Upper lobe of left lung (tissue), 6 donors: ENCODE measurements at regions not wholly inside any gene's neighbourhood (a gene's known extent, or its start where the extent isn't known, plus 50 kb on each side); places are given as distances from the start of the nearest gene placed in this dataset.

Experiments
- ATAC-seq, 2 donors: fragments of 200-7000 bp; cut with Tn5 transposase; one replicate each; pipeline ENCODE4 v1.9.1; 2022; ENCODE audit warnings: mild to moderate bottlenecking in 2 of 2, moderate library complexity in 2 of 2; ENCODE audit not compliant: low FRiP score in 2 of 2
- DNase-seq, 2 donors: peaks; one replicate each; pipeline ENCODE4 v3.0.0-alpha.2; 2019 to 2020
- H3K27ac ChIP-seq, 4 donors: fragments of 200-600 bp; sonication (generic); one replicate each; pipeline ENCODE4 v1.5.1; 2016 to 2019
- H3K27me3 ChIP-seq, 4 donors: fragments of 200-600 bp; sonication (generic); one replicate each; pipeline ENCODE4 v1.5.1; 2017 to 2019
- H3K36me3 ChIP-seq, 4 donors: fragments of 200-600 bp; sonication (generic); one replicate each; pipeline ENCODE4 v1.5.1; 2016 to 2019
- H3K4me1 ChIP-seq, 4 donors: fragments of 200-600 bp; sonication (generic); one replicate each; pipeline ENCODE4 v1.5.1; 2018 to 2019
- H3K4me3 ChIP-seq, 4 donors: fragments of 200-600 bp; sonication (generic); one replicate each; pipeline ENCODE4 v1.5.1; 2017 to 2019; ENCODE audit warnings: mild to moderate bottlenecking in 2 of 4, moderate library complexity in 1 of 4
- H3K9me3 ChIP-seq, 4 donors: fragments of 200-600 bp; sonication (generic); one replicate each; pipeline ENCODE4 v1.5.1; 2018 to 2019
- EP300 ChIP-seq, 4 donors: sonication (generic); formaldehyde crosslinking; IDR thresholded peaks; one replicate each; pipeline ENCODE4 v1.5.1; 2017; ENCODE audit warnings: antibody characterized with exemption in 4 of 4, control low read depth in 2 of 4
- POLR2A ChIP-seq, 4 donors: fragments of 450-650 bp; IDR thresholded peaks; one replicate each; pipeline ENCODE4 v1.5.1; 2016 to 2017; ENCODE audit warnings: antibody characterized with exemption in 4 of 4, mild to moderate bottlenecking in 2 of 4
- POLR2AphosphoS5 ChIP-seq, 2 donors: sonication (generic); formaldehyde crosslinking; IDR thresholded peaks; one replicate each; pipeline ENCODE4 v1.5.1; 2017; ENCODE audit warnings: antibody characterized with exemption in 2 of 2
- WGBS, 2 donors: methylation state at CpG; one replicate each; pipeline ENCODE4 v1.1.5; 2017 to 2018; 5-methylcytosine and 5-hydroxymethylcytosine counted together
- TF ChIP-seq, protein P1 (sequence below), 6 experiments: fragments of 450-650 bp in 4 of 6; fragments of 200-600 bp in 2 of 6; sonication (generic) in 2 of 6; IDR thresholded peaks; one replicate each; pipeline ENCODE4 v1.5.1; 2016 to 2019; ENCODE audit warnings: antibody characterized with exemption in 6 of 6
- donor health status: DM: no; HTN: no; CAD: no; lungs with moderate emphysema.
- donor health status: DM: no; HTN: yes; CAD: no; lungs with severe emphysema.

DNA sequence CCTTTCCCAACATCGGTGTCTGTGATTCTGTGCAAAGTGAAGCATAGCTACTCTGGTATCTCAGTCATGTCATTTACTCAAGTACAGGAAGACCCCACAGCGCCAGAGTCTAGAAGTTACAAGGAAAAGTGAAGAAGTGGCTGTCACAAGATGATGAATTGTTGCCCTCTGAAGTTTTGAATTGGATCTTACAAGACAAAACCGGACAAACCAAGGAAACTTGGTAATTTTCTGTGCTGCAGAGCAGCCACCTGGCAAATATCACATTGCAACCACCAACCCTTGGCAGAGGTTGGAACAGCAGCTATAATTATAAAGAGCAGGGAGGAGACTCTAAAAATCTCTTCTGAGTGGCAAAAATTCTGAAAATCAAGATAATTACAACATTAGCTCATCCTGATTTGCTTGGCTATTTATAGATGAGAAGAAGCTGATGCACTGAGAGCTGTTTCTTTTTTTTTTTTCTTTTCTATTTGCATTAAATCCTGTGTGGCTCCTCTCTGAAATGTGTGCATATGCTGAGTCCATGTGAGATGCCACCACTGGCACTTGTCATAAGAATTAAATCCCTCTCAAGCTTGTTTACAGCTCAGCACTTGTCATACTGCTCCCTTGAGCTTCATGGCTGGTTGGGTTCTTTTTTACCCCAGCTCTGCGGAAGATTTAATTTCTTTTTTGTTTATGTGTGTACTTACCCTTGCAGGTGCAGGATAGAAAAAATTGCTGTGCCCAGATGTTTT, 68.0 kb upstream of the MNS1 start:
- Histone ChIP-seq H3K27me3 (no peaks in the 10 kb centered on the region), H3K4me1 (no peaks in the 10 kb centered on the region), H3K36me3 (no peaks in the 10 kb centered on the region), H3K4me3 (no peak overlapping the region), H3K27ac (no peak overlapping the region), H3K9me3 (no peaks in the 10 kb centered on the region)
- 56 to 59% methylated on average over 4 of the region's 4 CpGs for WGBS, 2 donors
- no peak for ATAC-seq
- DNase-seq: no peak
- TF ChIP-seq EP300 (IDR thresholded peaks at IDR 0.05) (no peak), POLR2A (IDR thresholded peaks at IDR 0.05) (no peak), POLR2AphosphoS5 (IDR thresholded peaks at IDR 0.05) (no peak)
- TF ChIP-seq, protein P1, sequence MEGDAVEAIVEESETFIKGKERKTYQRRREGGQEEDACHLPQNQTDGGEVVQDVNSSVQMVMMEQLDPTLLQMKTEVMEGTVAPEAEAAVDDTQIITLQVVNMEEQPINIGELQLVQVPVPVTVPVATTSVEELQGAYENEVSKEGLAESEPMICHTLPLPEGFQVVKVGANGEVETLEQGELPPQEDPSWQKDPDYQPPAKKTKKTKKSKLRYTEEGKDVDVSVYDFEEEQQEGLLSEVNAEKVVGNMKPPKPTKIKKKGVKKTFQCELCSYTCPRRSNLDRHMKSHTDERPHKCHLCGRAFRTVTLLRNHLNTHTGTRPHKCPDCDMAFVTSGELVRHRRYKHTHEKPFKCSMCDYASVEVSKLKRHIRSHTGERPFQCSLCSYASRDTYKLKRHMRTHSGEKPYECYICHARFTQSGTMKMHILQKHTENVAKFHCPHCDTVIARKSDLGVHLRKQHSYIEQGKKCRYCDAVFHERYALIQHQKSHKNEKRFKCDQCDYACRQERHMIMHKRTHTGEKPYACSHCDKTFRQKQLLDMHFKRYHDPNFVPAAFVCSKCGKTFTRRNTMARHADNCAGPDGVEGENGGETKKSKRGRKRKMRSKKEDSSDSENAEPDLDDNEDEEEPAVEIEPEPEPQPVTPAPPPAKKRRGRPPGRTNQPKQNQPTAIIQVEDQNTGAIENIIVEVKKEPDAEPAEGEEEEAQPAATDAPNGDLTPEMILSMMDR (IDR thresholded peaks at IDR 0.05): no peak

DNA sequence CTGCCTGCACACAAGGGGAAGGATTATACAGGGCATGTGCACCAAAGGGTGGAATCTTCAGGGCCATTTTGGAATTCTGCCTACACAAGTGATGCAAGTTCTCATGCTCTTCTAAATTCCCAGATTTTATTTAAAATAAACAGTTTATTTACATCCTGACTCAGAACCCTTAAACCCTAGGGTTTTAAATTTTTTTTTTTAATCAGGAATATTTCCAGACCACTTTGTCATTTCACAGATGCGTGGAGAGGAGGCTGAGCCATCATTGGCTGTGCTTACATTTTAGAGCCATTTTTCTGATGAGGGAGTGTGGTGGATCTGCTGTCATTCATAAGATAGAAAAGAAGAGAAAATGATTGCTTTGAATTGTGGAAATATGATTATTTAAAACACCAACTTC, 65.2 kb upstream of the MNS1 start:
- Histone ChIP-seq H3K4me1 (no peaks in the 10 kb centered on the region), H3K4me3 (no peak overlapping the region), H3K36me3 (no peaks in the 10 kb centered on the region), H3K27ac (no peak overlapping the region), H3K27me3 (no peaks in the 10 kb centered on the region), H3K9me3 (no peaks in the 10 kb centered on the region)
- TF ChIP-seq, protein P1 (IDR thresholded peaks at IDR 0.05): no peak
- TF ChIP-seq POLR2AphosphoS5 (IDR thresholded peaks at IDR 0.05): no peak
- no peak for TF ChIP-seq EP300 (IDR thresholded peaks at IDR 0.05)
- TF ChIP-seq POLR2A (IDR thresholded peaks at IDR 0.05): no peak
- 76 to 94% methylated on average over 1 of the region's 1 CpG for WGBS, 2 donors
- ATAC-seq: no peak
- DNase-seq: no peak

DNA sequence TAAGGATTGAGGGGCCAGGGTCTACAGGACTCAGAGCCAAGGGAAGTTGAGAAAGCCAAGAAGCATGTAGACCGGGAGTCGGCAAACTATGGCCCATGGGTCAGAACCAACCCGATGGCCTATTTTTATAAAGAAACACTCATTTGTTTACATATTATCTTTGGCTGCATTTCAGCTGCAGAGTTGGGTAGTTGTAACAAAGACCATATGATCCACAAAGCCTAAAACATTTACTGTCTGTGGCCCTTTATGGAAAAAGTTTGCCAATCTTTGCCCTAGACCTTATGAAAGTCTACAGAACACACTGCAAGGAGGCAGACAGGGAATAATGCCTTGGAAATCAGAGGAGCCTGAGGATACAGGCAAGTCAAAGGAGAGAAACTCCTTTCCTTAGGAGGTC, 63.2 kb upstream of the MNS1 start:
- Histone ChIP-seq H3K9me3 (no peaks in the 10 kb centered on the region), H3K36me3 (no peaks in the 10 kb centered on the region), H3K27ac (no peak overlapping the region), H3K4me3 (no peak overlapping the region), H3K4me1 (no peaks in the 10 kb centered on the region), H3K27me3 (no peaks in the 10 kb centered on the region)
- 65 to 74% methylated on average over 3 of the region's 3 CpGs for WGBS, 2 donors
- DNase-seq (no peak), ATAC-seq (no peak)
- TF ChIP-seq, protein P1 (IDR thresholded peaks at IDR 0.05): no peak
- TF ChIP-seq EP300 (IDR thresholded peaks at IDR 0.05): no peak
- no peak for TF ChIP-seq POLR2A (IDR thresholded peaks at IDR 0.05)
- no peak for TF ChIP-seq POLR2AphosphoS5 (IDR thresholded peaks at IDR 0.05)

DNA sequence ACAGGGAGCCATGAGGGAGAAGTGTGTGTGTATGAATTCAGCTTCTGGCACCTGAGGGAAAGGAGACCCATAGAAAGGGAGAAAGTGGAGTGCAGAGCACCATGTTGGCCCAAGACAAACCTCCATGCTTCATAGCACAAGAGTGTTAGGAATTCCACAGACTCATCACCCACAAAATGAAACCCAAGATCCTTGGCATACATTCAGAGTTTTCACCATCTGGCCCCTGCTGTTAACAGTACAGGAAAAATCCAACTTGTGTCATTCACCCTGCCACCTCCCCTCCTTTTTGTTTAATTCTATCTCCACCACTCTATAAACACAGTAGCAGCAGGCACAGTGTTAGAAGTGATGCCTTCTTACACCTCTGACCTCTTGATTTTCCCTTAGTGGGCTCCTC, 60.0 kb upstream of the MNS1 start:
- no peaks in the 10 kb centered on the region for H3K36me3 ChIP-seq
- no peak for ATAC-seq
- no peak overlapping the region for H3K4me3 ChIP-seq
- H3K9me3 ChIP-seq: no peaks in the 10 kb centered on the region
- TF ChIP-seq EP300 (IDR thresholded peaks at IDR 0.05): no peak
- TF ChIP-seq POLR2AphosphoS5 (IDR thresholded peaks at IDR 0.05): no peak
- TF ChIP-seq, protein P1 (IDR thresholded peaks at IDR 0.05): no peak
- no peak for TF ChIP-seq POLR2A (IDR thresholded peaks at IDR 0.05)
- DNase-seq: no peak
- H3K27me3 ChIP-seq: no peaks in the 10 kb centered on the region
- no peak overlapping the region for H3K27ac ChIP-seq
- no peaks in the 10 kb centered on the region for H3K4me1 ChIP-seq

DNA sequence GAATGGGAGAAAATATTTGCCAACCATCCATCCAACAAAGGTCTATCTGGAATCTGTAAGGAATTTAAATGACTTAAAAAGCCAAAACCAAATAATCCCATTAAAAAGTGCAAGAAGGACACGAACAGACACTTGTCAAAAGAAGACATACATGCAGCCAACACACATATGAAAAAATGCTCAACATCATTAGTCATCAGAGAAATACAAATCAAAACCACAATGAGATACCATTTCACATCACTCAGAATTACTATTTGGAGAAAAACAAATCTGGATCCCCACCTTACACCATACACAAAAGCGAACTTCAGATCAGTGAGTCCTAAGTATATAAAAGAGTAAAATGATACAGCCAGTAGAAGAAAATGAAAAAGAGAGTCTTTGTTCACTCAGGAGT, 58.6 kb upstream of the MNS1 start:
- DNase-seq (no peak), ATAC-seq (no peak)
- Histone ChIP-seq H3K27ac (no peak overlapping the region), H3K27me3 (no peaks in the 10 kb centered on the region), H3K9me3 (peaks cover 0 to 8% (median 2%) of the 10 kb centered on the region in 4 donors), H3K4me3 (no peak overlapping the region), H3K4me1 (no peaks in the 10 kb centered on the region), H3K36me3 (no peaks in the 10 kb centered on the region)
- 47 to 48% methylated on average over 2 of the region's 2 CpGs for WGBS, 2 donors
- TF ChIP-seq EP300 (IDR thresholded peaks at IDR 0.05): no peak
- TF ChIP-seq POLR2A (IDR thresholded peaks at IDR 0.05): no peak
- no peak for TF ChIP-seq POLR2AphosphoS5 (IDR thresholded peaks at IDR 0.05)
- TF ChIP-seq, protein P1 (IDR thresholded peaks at IDR 0.05): no peak
